GM23338 (cell line): ENCODE measurements at regions not wholly inside any gene's neighbourhood (a gene's known extent, or its start where the extent isn't known, plus 50 kb on each side); places are given as distances from the start of the nearest gene placed in this dataset.

Source experiments
- ATAC-seq: fragments of 200-7000 bp; cut with Tn5 transposase; 3 replicates; pipeline ENCODE4 v1.9.1; 2020
- DNase-seq: peaks from one replicate; pipeline ENCODE4 v3.0.0-alpha.2; 2015; ENCODE audit warnings: low spot score
- H2AFZ ChIP-seq: fragments of 200-600 bp; sonication (generic); 2 replicates; pipeline ENCODE4 v1.8.0; 2016; ENCODE audit warnings: antibody characterized with exemption, mild to moderate bottlenecking, moderate library complexity
- H3F3A ChIP-seq: fragments of 200-600 bp; sonication (generic); replicated peaks from 2 replicates; pipeline ENCODE4 v1.8.0; 2017; ENCODE audit warnings: antibody characterized with exemption, mixed run types, low read depth
- H3K27ac ChIP-seq: fragments of 200-600 bp; sonication (generic); 2 replicates; pipeline ENCODE4 v1.6.1; 2016; ENCODE audit warnings: low read depth
- H3K27me3 ChIP-seq: fragments of 200-600 bp; sonication (generic); 2 replicates; pipeline ENCODE4 v1.8.0; 2016; ENCODE audit warnings: mild to moderate bottlenecking, mixed run types, moderate library complexity; ENCODE audit not compliant: insufficient read depth
- H3K36me3 ChIP-seq: fragments of 200-600 bp; sonication (generic); 2 replicates; pipeline ENCODE4 v1.8.0; 2016; ENCODE audit warnings: mild to moderate bottlenecking; ENCODE audit not compliant: insufficient read depth
- H3K4me1 ChIP-seq: fragments of 200-600 bp; sonication (generic); 2 replicates; pipeline ENCODE4 v1.8.0; 2016; ENCODE audit warnings: mild to moderate bottlenecking, moderate library complexity; ENCODE audit not compliant: insufficient read depth
- H3K4me2 ChIP-seq: fragments of 200-600 bp; sonication (generic); 2 replicates; pipeline ENCODE4 v1.7.1; 2017; ENCODE audit warnings: mixed run types
- H3K4me3 ChIP-seq: fragments of 200-600 bp; sonication (generic); 2 replicates; pipeline ENCODE4 v1.6.1; 2016; ENCODE audit warnings: mixed run types
- H3K79me2 ChIP-seq: fragments of 200-600 bp; sonication (generic); replicated peaks from 2 replicates; pipeline ENCODE4 v1.8.0; 2017; ENCODE audit warnings: mild to moderate bottlenecking; ENCODE audit not compliant: insufficient read depth
- H3K9me2 ChIP-seq: fragments of 200-600 bp; sonication (generic); 2 replicates; pipeline ENCODE4 v1.8.0; 2017; ENCODE audit not compliant: insufficient read depth
- H4K20me1 ChIP-seq: fragments of 200-600 bp; sonication (generic); replicated peaks from 2 replicates; pipeline ENCODE4 v1.8.0; 2017; ENCODE audit warnings: mild to moderate bottlenecking; ENCODE audit not compliant: insufficient read depth
- H3K27ac Mint-ChIP-seq: 2 replicates; pipeline ENCODE4 v1.8.0; 2020; ENCODE audit warnings: inconsistent platforms, mild to moderate bottlenecking, moderate library complexity, mixed read lengths
- H3K27me3 Mint-ChIP-seq: 3 replicates; pipeline ENCODE4 v1.8.0; 2022; ENCODE audit warnings: low read depth, mild to moderate bottlenecking, moderate library complexity, mixed read lengths, inconsistent platforms; ENCODE audit not compliant: insufficient read depth, poor library complexity
- H3K36me3 Mint-ChIP-seq: 3 replicates; pipeline ENCODE4 v1.8.0; 2021; ENCODE audit warnings: low read depth, mild to moderate bottlenecking, inconsistent platforms, moderate library complexity, mixed read lengths
- H3K4me1 Mint-ChIP-seq: 3 replicates; pipeline ENCODE4 v1.8.0; 2020; ENCODE audit warnings: mild to moderate bottlenecking, inconsistent platforms, mixed read lengths
- H3K4me3 Mint-ChIP-seq: 3 replicates; pipeline ENCODE4 v1.8.0; 2021; ENCODE audit warnings: moderate library complexity, mild to moderate bottlenecking, inconsistent platforms, mixed read lengths
- H3K9me3 Mint-ChIP-seq: 3 replicates; pipeline ENCODE4 v1.8.0; 2020; ENCODE audit warnings: moderate library complexity, mild to moderate bottlenecking, inconsistent platforms, mixed read lengths
- CREB1 ChIP-seq: fragments of 250-450 bp; sonication (Bioruptor Pico); IDR thresholded peaks from 2 replicates; pipeline ENCODE4 v1.5.0; 2020; ENCODE audit warnings: low read depth, mild to moderate bottlenecking, moderate library complexity
- CTCF ChIP-seq, 2 experiments: fragments of 200-600 bp in 1 of 2; sonication (generic) in 1 of 2; conservative IDR thresholded peaks; 2 replicates each; pipeline versions ENCODE4 v1.5.1 to v1.6.1; 2016 to 2017; ENCODE audit warnings: antibody characterized with exemption in 2 of 2, low read depth in 2 of 2, mild to moderate bottlenecking in 2 of 2, moderate library complexity in 1 of 2
- ETS1 ChIP-seq: IDR thresholded peaks from 2 replicates; pipeline ENCODE4 v1.6.1; 2016; ENCODE audit warnings: antibody characterized with exemption
- EZH2 ChIP-seq: fragments of 200-600 bp; sonication (generic); IDR thresholded peaks from one replicate; pipeline ENCODE4 v1.8.0; 2017; ENCODE audit warnings: antibody characterized with exemption, mild to moderate bottlenecking, low read depth; ENCODE audit not compliant: unreplicated experiment
- EZH2phosphoT487 ChIP-seq: fragments of 200-600 bp; sonication (generic); IDR thresholded peaks from one replicate; pipeline ENCODE4 v1.8.1; 2018; ENCODE audit warnings: antibody characterized with exemption; ENCODE audit not compliant: unreplicated experiment
- JUNB ChIP-seq: IDR thresholded peaks from one replicate; pipeline ENCODE4 v1.6.1; 2016; ENCODE audit warnings: antibody characterized with exemption; ENCODE audit not compliant: unreplicated experiment
- NANOG ChIP-seq: IDR thresholded peaks from 2 replicates; pipeline ENCODE4 v1.6.1; 2016; ENCODE audit warnings: antibody characterized with exemption, borderline replicate concordance
- POLR2AphosphoS5 ChIP-seq: IDR thresholded peaks from 2 replicates; pipeline ENCODE4 v1.6.1; 2016; ENCODE audit warnings: antibody characterized with exemption, low read depth
- REST ChIP-seq: IDR thresholded peaks from one replicate; pipeline ENCODE4 v1.6.1; 2018; ENCODE audit warnings: antibody characterized with exemption; ENCODE audit not compliant: unreplicated experiment
- STAT1 ChIP-seq: IDR thresholded peaks from one replicate; pipeline ENCODE4 v1.6.1; 2016; ENCODE audit warnings: antibody characterized with exemption; ENCODE audit not compliant: unreplicated experiment
- ZNF114 ChIP-seq: fragments of 250-450 bp; sonication (Bioruptor Pico); IDR thresholded peaks from 2 replicates; pipeline ENCODE4 v1.5.0; 2020; ENCODE audit warnings: mild to moderate bottlenecking, moderate library complexity
- ZNF331 ChIP-seq: fragments of 250-450 bp; sonication (Bioruptor Pico); IDR thresholded peaks from 2 replicates; pipeline ENCODE4 v1.5.0; 2020; ENCODE audit warnings: low read depth, mild to moderate bottlenecking, moderate library complexity
- ZNF462 ChIP-seq: fragments of 250-450 bp; sonication (Bioruptor Pico); IDR thresholded peaks from 2 replicates; pipeline ENCODE4 v1.5.0; 2020; ENCODE audit warnings: mild to moderate bottlenecking, moderate library complexity

GRCh38 chr4:112061207-112061817 is 83.9 kb upstream of the FAM241A start:
- Histone ChIP-seq H3K27ac (no peak overlapping the region), H3K79me2 (no peaks in the 10 kb centered on the region), H4K20me1 (no peaks in the 10 kb centered on the region), H3K4me3 (no peak overlapping the region), H3K4me1 (peaks cover 16% of the 10 kb centered on the region), H3K27me3 (no peaks in the 10 kb centered on the region), H2AFZ (peak overlapping the region; percentile 95), H3K4me2 (0 out of 2 replicates have a peak overlapping the region, but pooled peaks have one; percentile 53), H3F3A (no peaks in the 10 kb centered on the region), H3K9me2 (no peaks in the 10 kb centered on the region), H3K36me3 (no peaks in the 10 kb centered on the region)
- Mint-ChIP-seq H3K4me1 (peaks cover 11% of the 10 kb centered on the region), H3K27ac (no peak overlapping the region), H3K27me3 (peaks cover 6% of the 10 kb centered on the region), H3K4me3 (no peak overlapping the region; the same call in 2 of the 3 replicates), H3K36me3 (no peaks in the 10 kb centered on the region), H3K9me3 (peaks cover 3% of the 10 kb centered on the region; the same call in 1 of the 3 replicates)
- no peak for TF ChIP-seq ZNF331 (CRISPR knock-in tag)
- no peak for TF ChIP-seq REST
- TF ChIP-seq STAT1, result no peak
- no peak for TF ChIP-seq NANOG
- TF ChIP-seq POLR2AphosphoS5, result no peak
- TF ChIP-seq EZH2, result no peak
- no peak for TF ChIP-seq JUNB
- TF ChIP-seq EZH2phosphoT487, result no peak
- TF ChIP-seq CREB1 (CRISPR knock-in tag), result no peak
- TF ChIP-seq CTCF (conservative IDR thresholded peaks at IDR 0.05; ENCODE audit: low read depth in 2 of 2), result no peak; a peak in 1 of 4 replicates
- no peak for TF ChIP-seq ZNF114 (CRISPR knock-in tag)
- TF ChIP-seq ETS1, result no peak
- no peak for TF ChIP-seq ZNF462 (CRISPR knock-in tag)
- DNase-seq (peak; percentile 42), ATAC-seq (peak; percentile 84)
